Left ventricle myocardium inferior (tissue), 1 donor: ENCODE measurements at regions not wholly inside any gene's neighbourhood (a gene's known extent, or its start where the extent isn't known, plus 50 kb on each side); places are given as distances from the start of the nearest gene placed in this dataset.

Experiments
- DNase-seq: peaks from one replicate; pipeline ENCODE4 v3.0.0-alpha.2; 2020
- H3K27ac ChIP-seq: fragments of 200-600 bp; replicated peaks from 2 replicates; pipeline ENCODE4 v1.8.0; 2021
- H3K27me3 ChIP-seq: fragments of 200-600 bp; 2 replicates; pipeline ENCODE4 v1.8.0; 2021; ENCODE audit warnings: low read depth
- H3K36me3 ChIP-seq: fragments of 200-600 bp; 2 replicates; pipeline ENCODE4 v1.8.0; 2021
- H3K4me1 ChIP-seq: fragments of 200-600 bp; 2 replicates; pipeline ENCODE4 v1.8.0; 2021
- H3K4me3 ChIP-seq: fragments of 200-600 bp; 2 replicates; pipeline ENCODE4 v1.8.0; 2021; ENCODE audit warnings: mild to moderate bottlenecking, moderate library complexity
- H3K9me3 ChIP-seq: fragments of 200-600 bp; replicated peaks from 2 replicates; pipeline ENCODE4 v1.8.0; 2021
- intact Hi-C: fragments of 100-400 bp; cut with micrococcal nuclease; formaldehyde crosslinking; loops from one replicate; pipeline ENCODE4 v1.11.0; 2022
- TF ChIP-seq, protein P1 (sequence below): fragments of 200-600 bp; IDR thresholded peaks from 2 replicates; pipeline ENCODE4 v1.8.0; 2021; ENCODE audit warnings: antibody characterized with exemption, mild to moderate bottlenecking, borderline replicate concordance
- donor health status: DM: no; HTN: yes; CAD: no; lungs with severe emphysema.

DNA sequence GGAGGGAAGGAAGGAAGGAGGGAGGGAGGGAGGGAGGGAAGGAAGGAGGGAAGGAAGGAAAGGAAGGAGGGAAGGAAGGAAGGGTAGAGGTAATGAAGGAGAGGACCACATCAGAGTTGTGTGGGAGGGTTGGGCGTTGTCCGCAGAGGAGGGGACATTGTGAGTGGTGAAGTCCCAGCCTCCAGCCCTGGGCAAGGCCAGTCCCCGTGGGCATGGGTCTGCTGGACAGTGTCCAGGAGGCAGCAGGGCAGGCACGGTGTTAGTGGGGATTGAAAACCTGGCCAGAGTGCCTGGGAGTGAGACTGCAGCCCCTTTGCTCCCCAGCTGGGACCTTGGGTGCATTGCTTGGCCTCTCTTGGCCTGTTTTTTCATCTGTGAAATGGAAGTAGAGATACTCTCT is 1462.3 kb downstream of the BRD1 start:
- H3K27ac ChIP-seq, result no peak overlapping the region
- H3K36me3 ChIP-seq, result no peaks in the 10 kb centered on the region
- intact Hi-C loops, result no loop called here
- H3K9me3 ChIP-seq, result no peaks in the 10 kb centered on the region
- TF ChIP-seq, protein P1, sequence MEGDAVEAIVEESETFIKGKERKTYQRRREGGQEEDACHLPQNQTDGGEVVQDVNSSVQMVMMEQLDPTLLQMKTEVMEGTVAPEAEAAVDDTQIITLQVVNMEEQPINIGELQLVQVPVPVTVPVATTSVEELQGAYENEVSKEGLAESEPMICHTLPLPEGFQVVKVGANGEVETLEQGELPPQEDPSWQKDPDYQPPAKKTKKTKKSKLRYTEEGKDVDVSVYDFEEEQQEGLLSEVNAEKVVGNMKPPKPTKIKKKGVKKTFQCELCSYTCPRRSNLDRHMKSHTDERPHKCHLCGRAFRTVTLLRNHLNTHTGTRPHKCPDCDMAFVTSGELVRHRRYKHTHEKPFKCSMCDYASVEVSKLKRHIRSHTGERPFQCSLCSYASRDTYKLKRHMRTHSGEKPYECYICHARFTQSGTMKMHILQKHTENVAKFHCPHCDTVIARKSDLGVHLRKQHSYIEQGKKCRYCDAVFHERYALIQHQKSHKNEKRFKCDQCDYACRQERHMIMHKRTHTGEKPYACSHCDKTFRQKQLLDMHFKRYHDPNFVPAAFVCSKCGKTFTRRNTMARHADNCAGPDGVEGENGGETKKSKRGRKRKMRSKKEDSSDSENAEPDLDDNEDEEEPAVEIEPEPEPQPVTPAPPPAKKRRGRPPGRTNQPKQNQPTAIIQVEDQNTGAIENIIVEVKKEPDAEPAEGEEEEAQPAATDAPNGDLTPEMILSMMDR, result no peak
- no peaks in the 10 kb centered on the region for H3K4me1 ChIP-seq
- H3K27me3 ChIP-seq, result peaks cover 64% of the 10 kb centered on the region
- no peak overlapping the region for H3K4me3 ChIP-seq
- no peak for DNase-seq

DNA sequence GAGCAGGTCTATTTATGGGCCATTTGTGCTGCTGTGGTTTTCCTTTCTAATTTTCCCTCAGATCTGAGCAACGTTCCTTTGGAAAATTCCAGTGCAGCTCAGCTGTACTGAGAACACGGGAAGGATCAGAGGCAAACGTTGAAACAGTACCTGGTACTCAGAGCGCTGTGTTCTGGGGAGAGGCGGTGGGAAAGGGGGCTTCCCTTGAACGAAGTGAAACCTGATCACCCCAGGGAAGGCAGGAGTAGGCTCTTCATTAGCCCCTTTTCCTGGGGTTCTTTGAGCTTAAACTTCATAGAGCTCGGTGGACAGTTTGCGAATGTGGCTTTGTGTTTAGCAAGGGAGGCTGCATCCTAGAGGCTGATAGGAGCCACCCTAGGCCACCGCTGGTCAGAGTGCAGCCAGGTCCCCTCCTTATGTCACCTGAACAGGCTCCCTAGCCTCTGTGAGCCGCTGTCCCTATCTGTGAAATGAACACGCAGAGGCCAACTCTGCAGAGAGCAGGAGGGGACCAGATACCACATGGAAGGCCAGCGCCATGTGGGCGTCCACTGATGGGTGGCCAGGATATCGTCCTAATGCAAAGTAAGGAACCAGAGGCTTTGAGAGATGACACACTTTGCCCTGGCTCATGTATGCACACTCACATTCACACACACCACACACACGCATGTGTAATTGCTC is 1464.8 kb downstream of the BRD1 start:
- Histone ChIP-seq H3K36me3 (no peaks in the 10 kb centered on the region), H3K4me3 (no peak overlapping the region), H3K27me3 (peaks cover 65% of the 10 kb centered on the region), H3K27ac (no peak overlapping the region), H3K9me3 (no peaks in the 10 kb centered on the region), H3K4me1 (no peaks in the 10 kb centered on the region)
- DNase-seq, result no peak
- TF ChIP-seq, protein P1, result no peak
- intact Hi-C loops, result no loop called here

DNA sequence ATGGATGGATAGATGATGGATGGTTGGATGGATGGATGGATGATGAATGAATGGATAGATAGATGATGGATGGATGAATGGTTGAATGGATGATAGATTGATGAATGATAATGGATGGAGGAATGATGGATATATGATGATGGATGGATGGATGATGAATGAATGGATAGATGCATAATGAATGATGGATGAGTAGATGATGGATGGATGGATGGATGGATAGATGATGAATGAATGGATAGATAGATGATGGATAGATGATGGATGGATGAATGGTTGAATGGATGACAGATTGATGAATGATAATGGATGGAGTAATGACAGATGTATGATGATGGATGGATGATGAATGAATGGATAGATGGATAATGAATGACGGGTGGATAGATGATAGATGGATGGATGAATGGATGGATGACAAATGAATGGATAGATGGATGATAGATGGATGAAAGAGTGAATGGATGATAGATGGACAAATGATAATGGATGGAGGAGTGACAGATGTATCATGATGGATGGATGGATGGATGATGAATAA is 1466.5 kb downstream of the BRD1 start:
- Histone ChIP-seq H3K4me3 (no peak overlapping the region), H3K27ac (no peak overlapping the region), H3K27me3 (peaks cover 70% of the 10 kb centered on the region), H3K4me1 (no peaks in the 10 kb centered on the region), H3K9me3 (no peaks in the 10 kb centered on the region), H3K36me3 (no peaks in the 10 kb centered on the region)
- DNase-seq, result no peak
- TF ChIP-seq, protein P1, result no peak
- intact Hi-C loops, result no loop called here

DNA sequence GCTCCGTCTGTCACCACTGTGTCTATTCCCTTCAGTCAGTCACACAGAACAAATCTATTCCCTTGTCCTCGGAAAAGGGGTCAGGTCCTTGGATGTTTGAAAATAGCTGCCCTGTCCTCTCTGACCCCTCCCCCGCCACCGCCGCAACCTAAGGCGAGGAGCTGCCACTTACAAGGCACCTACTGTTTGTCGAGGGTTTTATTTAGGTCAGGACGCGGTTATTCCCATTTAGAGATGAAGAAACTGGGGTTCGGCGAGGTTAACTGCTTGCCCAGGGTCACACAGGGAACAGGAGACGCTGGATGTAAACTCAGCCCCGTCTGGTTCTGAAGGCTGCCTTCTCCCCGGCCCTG is 1468.1 kb downstream of the BRD1 start:
- TF ChIP-seq, protein P1, result no peak
- intact Hi-C loops, result no loop called here
- H3K27ac ChIP-seq, result no peak overlapping the region
- no peaks in the 10 kb centered on the region for H3K9me3 ChIP-seq
- no peak overlapping the region for H3K4me3 ChIP-seq
- no peak for DNase-seq
- H3K27me3 ChIP-seq, result peaks cover 82% of the 10 kb centered on the region
- H3K4me1 ChIP-seq, result no peaks in the 10 kb centered on the region
- no peaks in the 10 kb centered on the region for H3K36me3 ChIP-seq

DNA sequence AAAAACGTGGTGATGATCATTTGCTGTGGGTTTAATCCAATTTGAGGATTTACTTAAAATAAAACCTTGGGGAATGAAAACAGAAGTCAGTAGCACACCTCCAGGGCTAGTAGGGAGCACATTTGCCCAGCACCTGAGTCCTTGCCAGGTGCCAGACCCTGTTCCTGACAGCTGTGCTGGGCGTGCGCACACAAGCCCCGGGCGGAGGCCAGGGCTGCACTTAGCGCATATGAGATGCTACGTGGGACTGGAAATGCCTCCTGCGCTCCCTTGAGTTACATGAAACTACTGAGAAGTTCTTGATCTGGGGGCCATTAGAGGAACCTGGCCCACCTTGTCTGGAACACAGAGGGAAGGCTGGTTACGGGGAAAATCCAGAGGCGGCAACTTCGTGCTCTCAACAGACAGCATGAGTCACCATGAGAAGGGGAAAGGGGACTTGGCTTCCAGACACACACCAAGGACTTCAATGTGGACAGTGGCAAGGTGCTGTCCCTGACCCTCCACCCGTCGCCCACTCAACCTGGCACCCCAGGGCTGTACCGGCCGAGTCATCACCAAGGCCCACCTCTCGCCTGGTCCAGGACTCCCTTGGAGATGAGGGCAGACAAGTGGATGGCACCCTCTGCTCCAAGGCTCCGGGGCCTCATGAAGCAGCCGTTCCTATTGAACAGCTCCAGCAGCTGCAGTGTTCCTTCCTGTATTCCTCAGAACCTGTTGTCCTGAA is 1468.6 kb downstream of the BRD1 start:
- Histone ChIP-seq H3K4me3 (no peak overlapping the region), H3K36me3 (no peaks in the 10 kb centered on the region), H3K9me3 (no peaks in the 10 kb centered on the region), H3K27ac (no peak overlapping the region), H3K4me1 (no peaks in the 10 kb centered on the region), H3K27me3 (peaks cover 82% of the 10 kb centered on the region)
- no peak for DNase-seq
- TF ChIP-seq, protein P1, result no peak
- intact Hi-C loops, result no loop called here
